ENCODE measurements at regions not wholly inside any gene's neighbourhood (a gene's known extent, or its start where the extent isn't known, plus 50 kb on each side); places are given as distances from the start of the nearest gene placed in this dataset.

- TF ChIP-seq POLR2AphosphoS5 (IDR thresholded peaks at IDR 0.05) (no peak), CTCF (IDR thresholded peaks at IDR 0.05) (no peak)
These were observed 622.7 kb downstream of the ZPLD1 start for GRCh38 chr3:103057487-103057886.

All from sigmoid colon (tissue), 4 donors.